ENCODE measurements at regions not wholly inside any gene's neighbourhood (a gene's known extent, or its start where the extent isn't known, plus 50 kb on each side); places are given as distances from the start of the nearest gene placed in this dataset.
"Not testable (repeated sequence)": the region's sequence is repeated elsewhere in the genome, so short reads cannot be mapped to it uniquely, and the experiment has no call there.

GRCh38 chr3:176848431-176849214, 348.7 kb downstream of the TBL1XR1 start:
- DNase-seq (ENCODE audit: low read depth in 2 of 2): peak in 1 of 2 donors; percentile 40
- no peak overlapping the region for H3K4me3 ChIP-seq (replicated peaks in 1 of 2; ENCODE audit: low read depth in 2 of 2, low read length in 2 of 2)
- no peak for TF ChIP-seq CTCF (IDR thresholded peaks at IDR 0.05; ENCODE audit: low read depth, low read length)

- H3K4me3 ChIP-seq (replicated peaks in 1 of 2; ENCODE audit: low read depth in 2 of 2, low read length in 2 of 2): no peak overlapping the region
- no peak for DNase-seq (ENCODE audit: low read depth in 2 of 2)
- no peak for TF ChIP-seq CTCF (IDR thresholded peaks at IDR 0.05; ENCODE audit: low read depth, low read length)
Observed at GRCh38 chr3:176842914-176843313, 354.4 kb downstream of the TBL1XR1 start.

GRCh38 chr3:176840641-176841286, 356.5 kb downstream of the TBL1XR1 start:
- TF ChIP-seq CTCF (IDR thresholded peaks at IDR 0.05; ENCODE audit: low read depth, low read length): no peak
- H3K4me3 ChIP-seq (replicated peaks in 1 of 2; ENCODE audit: low read depth in 2 of 2, low read length in 2 of 2): no peak overlapping the region
- DNase-seq (ENCODE audit: low read depth in 2 of 2): no peak

DNA sequence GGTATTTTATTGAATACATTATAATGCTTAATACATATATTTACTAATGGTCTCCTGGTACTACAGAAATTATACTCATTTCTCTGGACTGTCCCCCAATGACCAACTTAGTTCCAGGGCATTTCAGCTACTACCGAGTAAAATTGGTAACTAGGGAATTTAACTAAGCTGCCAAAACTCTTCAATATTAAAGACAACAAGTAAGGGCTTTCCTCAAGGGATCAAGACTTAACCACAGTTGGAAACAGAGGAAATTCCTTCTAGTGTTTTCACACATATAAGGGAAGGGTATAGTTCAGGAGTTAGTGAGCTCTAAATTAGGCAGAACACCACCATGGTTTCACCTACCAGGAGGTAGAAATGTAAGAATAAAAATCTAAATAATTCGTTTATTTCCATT, 357.4 kb downstream of the TBL1XR1 start:
- no peak overlapping the region for H3K4me3 ChIP-seq (replicated peaks in 1 of 2; ENCODE audit: low read depth in 2 of 2, low read length in 2 of 2)
- no peak for TF ChIP-seq CTCF (IDR thresholded peaks at IDR 0.05; ENCODE audit: low read depth, low read length)
- no peak for DNase-seq (ENCODE audit: low read depth in 2 of 2)

DNA sequence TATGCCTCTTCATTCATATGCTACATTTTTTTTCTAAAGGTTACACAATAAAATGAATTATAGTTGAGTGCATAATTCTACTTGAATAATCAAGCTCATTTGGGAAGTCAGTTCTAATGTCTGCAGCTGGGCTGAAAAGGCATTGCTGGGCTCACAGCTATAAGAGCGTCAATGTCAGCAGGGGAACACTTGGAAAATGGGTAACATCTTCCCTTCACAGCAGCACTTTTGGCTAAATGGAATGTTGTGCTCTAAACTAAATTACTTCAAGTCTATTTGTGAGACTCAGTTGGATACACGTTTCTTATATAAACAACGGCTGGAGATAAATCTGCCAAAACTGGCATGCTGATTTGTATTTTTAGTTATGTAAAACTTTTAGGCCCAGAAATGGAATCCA, 357.8 kb downstream of the TBL1XR1 start:
- H3K4me3 ChIP-seq (replicated peaks in 1 of 2; ENCODE audit: low read depth in 2 of 2, low read length in 2 of 2): no peak overlapping the region
- DNase-seq (ENCODE audit: low read depth in 2 of 2): no peak
- no peak for TF ChIP-seq CTCF (IDR thresholded peaks at IDR 0.05; ENCODE audit: low read depth, low read length)

DNA sequence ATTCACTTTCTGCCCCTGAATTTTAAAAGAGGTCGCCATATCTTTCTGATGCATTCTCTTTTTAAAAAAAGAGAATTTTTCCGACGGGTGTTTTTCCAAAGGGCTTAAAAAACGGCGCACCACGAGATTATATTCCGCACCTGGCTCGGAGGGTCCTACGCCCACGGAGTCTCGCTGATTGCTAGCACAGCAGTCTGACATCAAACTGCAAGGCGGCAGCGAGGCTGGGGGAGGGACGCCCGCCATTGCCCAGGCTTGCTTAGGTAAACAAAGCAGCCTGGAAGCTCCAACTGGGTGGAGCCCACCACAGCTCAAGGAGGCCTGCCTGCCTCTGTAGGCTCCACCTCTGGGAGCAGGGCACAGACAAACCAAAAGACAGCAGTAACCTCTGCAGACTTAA, 370.0 kb downstream of the TBL1XR1 start:
- DNase-seq (ENCODE audit: low read depth in 2 of 2); H3K4me3 ChIP-seq (replicated peaks in 1 of 2; ENCODE audit: low read depth in 2 of 2, low read length in 2 of 2): not testable (repeated sequence)

- DNase-seq (ENCODE audit: low read depth in 2 of 2): no peak
- no peak for TF ChIP-seq CTCF (IDR thresholded peaks at IDR 0.05; ENCODE audit: low read depth, low read length)
- no peak overlapping the region for H3K4me3 ChIP-seq (replicated peaks in 1 of 2; ENCODE audit: low read depth in 2 of 2, low read length in 2 of 2)
Observed at GRCh38 chr3:176824811-176825210, 372.5 kb downstream of the TBL1XR1 start.

Measured in cardiac fibroblast (primary cell).